ENCODE measurements at regions not wholly inside any gene's neighbourhood (a gene's known extent, or its start where the extent isn't known, plus 50 kb on each side); places are given as distances from the start of the nearest gene placed in this dataset.

DNA sequence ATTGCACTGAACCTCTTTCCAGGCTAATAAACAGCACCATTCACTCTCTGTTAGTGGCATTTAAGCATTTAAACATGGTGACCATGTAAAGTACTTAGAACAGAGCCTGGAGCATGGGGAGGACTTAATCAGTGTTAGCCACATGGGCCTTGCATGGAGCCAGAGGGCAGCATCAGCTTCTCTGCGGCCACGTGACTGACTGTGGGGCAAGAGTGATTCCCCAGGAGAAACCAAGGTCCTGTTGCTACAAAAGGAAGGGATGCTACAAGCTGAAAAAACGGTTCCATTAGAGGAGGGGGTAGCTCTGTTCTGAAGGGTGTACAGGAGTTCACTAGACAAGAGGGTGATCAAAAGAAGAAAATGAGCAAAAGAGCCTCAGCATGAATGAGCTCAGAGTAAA lies 256.8 kb downstream of the MATN1 start (continued):
- TF ChIP-seq MAX (IDR thresholded peaks at IDR 0.05) (no peak), JUND (IDR thresholded peaks at IDR 0.05) (no peak), FOSL1 (IDR thresholded peaks at IDR 0.05; ENCODE audit: low read depth) (no peak), EGR1 (IDR thresholded peaks at IDR 0.05; ENCODE audit: low read depth) (no peak), RAD21 (IDR thresholded peaks at IDR 0.05; ENCODE audit: low read depth) (no peak)
- TF ChIP-seq, protein P1, sequence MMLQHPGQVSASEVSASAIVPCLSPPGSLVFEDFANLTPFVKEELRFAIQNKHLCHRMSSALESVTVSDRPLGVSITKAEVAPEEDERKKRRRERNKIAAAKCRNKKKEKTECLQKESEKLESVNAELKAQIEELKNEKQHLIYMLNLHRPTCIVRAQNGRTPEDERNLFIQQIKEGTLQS (IDR thresholded peaks at IDR 0.05) = no peak

DNA sequence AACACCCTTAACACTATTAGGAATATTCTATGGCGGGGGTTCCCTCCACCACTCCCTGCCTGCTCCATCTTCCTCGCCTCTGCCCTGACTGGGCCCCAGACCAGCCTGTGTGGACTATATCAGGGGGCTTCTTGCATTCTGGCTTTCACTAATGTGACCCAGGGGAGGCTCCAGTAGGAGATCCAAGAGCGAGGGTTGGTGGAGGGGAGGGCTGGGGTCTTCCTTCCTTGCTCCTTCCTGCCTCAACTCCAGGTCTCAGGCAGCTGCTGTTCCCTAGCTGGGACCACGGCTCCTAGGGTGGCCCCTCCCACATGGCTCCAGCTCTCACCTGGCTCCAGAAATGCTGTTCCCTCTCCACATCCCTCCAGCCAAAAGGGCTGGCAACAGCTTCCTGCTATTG lies 257.4 kb downstream of the MATN1 start:
- no TSS peak for BruUV-seq (replicated peaks)
- Histone ChIP-seq H3K9me2 (ENCODE audit: insufficient read depth) (no peaks in the 10 kb centered on the region), H3K36me3 (ENCODE audit: control insufficient read depth in 1 of 2, insufficient read depth in 2 of 2, low read length in 2 of 2) (no peaks in the 10 kb centered on the region), H2AFZ (ENCODE audit: low read depth, low read length, poor library complexity, severe bottlenecking) (no peak overlapping the region), H3K4me3 (replicated peaks in 1 of 2; ENCODE audit: low read depth in 1 of 2, low read length in 2 of 2) (no peak overlapping the region), H4K20me1 (ENCODE audit: insufficient read depth) (no peaks in the 10 kb centered on the region), H3K9ac (ENCODE audit: low read length) (no peak overlapping the region), H3K9me3 (ENCODE audit: control insufficient read depth in 1 of 2, insufficient read depth in 1 of 2, low read depth in 1 of 2, low read length in 2 of 2) (no peaks in the 10 kb centered on the region), H3K27me3 (ENCODE audit: insufficient read depth, low read length) (no peaks in the 10 kb centered on the region), H3K4me2 (ENCODE audit: low read length) (no peak overlapping the region), H3K27ac (ENCODE audit: low read depth, low read length) (no peak overlapping the region), H3K79me2 (ENCODE audit: insufficient read depth, low read length) (no peaks in the 10 kb centered on the region), H3K4me1 (ENCODE audit: control insufficient read depth in 1 of 2, insufficient read depth in 2 of 2, low read length in 2 of 2) (no peaks in the 10 kb centered on the region)
- POLR2A ChIA-PET = no interaction called here
- intact Hi-C loops (cut with micrococcal nuclease) = no loop called here
- RAD21 ChIA-PET (ENCODE audit: low non-redundant PET in 1 of 2, low total read pairs in 2 of 2, uncharacterized antibody in 2 of 2, unreplicated experiment in 2 of 2) = no interaction called here
- TF ChIP-seq MAX (IDR thresholded peaks at IDR 0.05) (no peak), EZH2phosphoT487 (IDR thresholded peaks at IDR 0.05; ENCODE audit: borderline replicate concordance) (no peak), CBX3 (IDR thresholded peaks at IDR 0.05; ENCODE audit: low read depth) (no peak), CTCF (IDR thresholded peaks at IDR 0.05 in 2 of 3, conservative IDR thresholded peaks at IDR 0.05 in 1 of 3; ENCODE audit: borderline replicate concordance in 1 of 3, insufficient read depth in 1 of 3, low read depth in 2 of 3, low read length in 2 of 3) (no peak), FOSL1 (IDR thresholded peaks at IDR 0.05; ENCODE audit: low read depth) (no peak), ZFX (IDR thresholded peaks at IDR 0.05) (no peak), EGR1 (IDR thresholded peaks at IDR 0.05; ENCODE audit: low read depth) (no peak), TCF7L2 (IDR thresholded peaks at IDR 0.05; ENCODE audit: borderline replicate concordance, extremely low read depth, insufficient read depth, insufficient read length) (no peak), SRF (IDR thresholded peaks at IDR 0.05; ENCODE audit: low read depth) (no peak), YY1 (IDR thresholded peaks at IDR 0.05; ENCODE audit: extremely low read depth, insufficient replicate concordance, low read depth, low read length) (no peak), ZNF274 (IDR thresholded peaks at IDR 0.05; ENCODE audit: low read depth, low read length) (no peak), ELF1 (IDR thresholded peaks at IDR 0.05; ENCODE audit: borderline replicate concordance, low read depth) (no peak), EZH2 (IDR thresholded peaks at IDR 0.05) (no peak), SIN3A (IDR thresholded peaks at IDR 0.05; ENCODE audit: low read depth) (no peak), JUND (IDR thresholded peaks at IDR 0.05) (no peak), CEBPB (IDR thresholded peaks at IDR 0.05; ENCODE audit: low read depth) (no peak)
- TF ChIP-seq, protein P2, sequence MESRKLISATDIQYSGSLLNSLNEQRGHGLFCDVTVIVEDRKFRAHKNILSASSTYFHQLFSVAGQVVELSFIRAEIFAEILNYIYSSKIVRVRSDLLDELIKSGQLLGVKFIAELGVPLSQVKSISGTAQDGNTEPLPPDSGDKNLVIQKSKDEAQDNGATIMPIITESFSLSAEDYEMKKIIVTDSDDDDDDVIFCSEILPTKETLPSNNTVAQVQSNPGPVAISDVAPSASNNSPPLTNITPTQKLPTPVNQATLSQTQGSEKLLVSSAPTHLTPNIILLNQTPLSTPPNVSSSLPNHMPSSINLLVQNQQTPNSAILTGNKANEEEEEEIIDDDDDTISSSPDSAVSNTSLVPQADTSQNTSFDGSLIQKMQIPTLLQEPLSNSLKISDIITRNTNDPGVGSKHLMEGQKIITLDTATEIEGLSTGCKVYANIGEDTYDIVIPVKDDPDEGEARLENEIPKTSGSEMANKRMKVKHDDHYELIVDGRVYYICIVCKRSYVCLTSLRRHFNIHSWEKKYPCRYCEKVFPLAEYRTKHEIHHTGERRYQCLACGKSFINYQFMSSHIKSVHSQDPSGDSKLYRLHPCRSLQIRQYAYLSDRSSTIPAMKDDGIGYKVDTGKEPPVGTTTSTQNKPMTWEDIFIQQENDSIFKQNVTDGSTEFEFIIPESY (IDR thresholded peaks at IDR 0.05; ENCODE audit: extremely low read depth, insufficient replicate concordance, low read length) = no peak
- CTCF ChIA-PET = interaction anchor here (1.1 kb wide), 1 partner anchor 10 kb away, joined by 3 read pairs; no protein-coding TSS in a partner anchor
- DNase-seq (ENCODE audit: low read depth, low spot score) = no peak
- no peak for ATAC-seq

All from HCT116 (cell line).